ENCODE measurements at regions not wholly inside any gene's neighbourhood (a gene's known extent, or its start where the extent isn't known, plus 50 kb on each side); places are given as distances from the start of the nearest gene placed in this dataset.

GRCh38 chr13:97068151-97068550 lies 73.9 kb upstream of the OXGR1 start:
- H3K9me3 ChIP-seq = no peaks in the 10 kb centered on the region
- H3K36me3 ChIP-seq = no peaks in the 10 kb centered on the region
- no peak overlapping the region for H3K4me3 ChIP-seq
- peaks cover 0 to 12% (median 0%) of the 10 kb centered on the region in 4 donors for H3K4me1 ChIP-seq
- H3K27me3 ChIP-seq = no peaks in the 10 kb centered on the region
- DNase-seq (ENCODE audit: extremely low spot score) = no peak
- intact Hi-C loops (cut with DNase I) = no loop called here
- TF ChIP-seq CTCF (IDR thresholded peaks at IDR 0.05) = no peak
- no peak for TF ChIP-seq POLR2AphosphoS5 (IDR thresholded peaks at IDR 0.05)
- TF ChIP-seq EP300 (IDR thresholded peaks at IDR 0.05) = no peak
- TF ChIP-seq POLR2A (IDR thresholded peaks at IDR 0.05; ENCODE audit: low read depth) = no peak
- 43% methylated on average over 4 of the region's 4 CpGs for WGBS
- no peak overlapping the region for H3K27ac ChIP-seq (replicated peaks in 1 of 4)

GRCh38 chr13:97069050-97069815 lies 75.0 kb upstream of the OXGR1 start:
- Histone ChIP-seq H3K4me1 (peaks cover 0 to 12% (median 0%) of the 10 kb centered on the region in 4 donors), H3K9me3 (peaks cover 0 to 7% (median 5%) of the 10 kb centered on the region in 4 donors), H3K27me3 (no peaks in the 10 kb centered on the region), H3K4me3 (no peak overlapping the region), H3K36me3 (no peaks in the 10 kb centered on the region), H3K27ac (replicated peaks in 1 of 4) (no peak overlapping the region)
- WGBS = 56% methylated on average over 8 of the region's 8 CpGs
- intact Hi-C loops (cut with DNase I) = no loop called here
- no peak for TF ChIP-seq POLR2A (IDR thresholded peaks at IDR 0.05; ENCODE audit: low read depth)
- no peak for TF ChIP-seq POLR2AphosphoS5 (IDR thresholded peaks at IDR 0.05)
- DNase-seq (ENCODE audit: extremely low spot score) = no peak

DNA sequence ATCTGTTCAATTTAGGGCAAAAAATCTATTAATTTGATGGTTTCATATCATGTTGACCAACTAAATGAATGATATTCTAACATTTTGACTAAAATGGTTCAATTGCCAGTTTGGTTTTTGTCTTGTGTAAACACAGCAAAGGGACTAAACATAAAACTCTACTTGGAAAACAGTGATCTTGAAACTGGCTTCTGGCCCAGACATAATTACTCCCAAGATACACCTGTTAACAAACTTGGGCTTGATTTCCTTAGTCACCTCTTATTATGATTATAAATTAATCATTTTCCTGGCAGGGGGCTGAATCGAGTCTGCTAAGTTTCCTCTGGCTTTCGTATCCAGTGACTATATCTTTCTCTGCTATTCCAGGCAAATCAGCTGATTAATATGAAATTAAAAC lies 78.0 kb upstream of the OXGR1 start:
- no peaks in the 10 kb centered on the region for H3K27me3 ChIP-seq
- peaks cover 0 to 16% (median 7%) of the 10 kb centered on the region in 4 donors for H3K9me3 ChIP-seq
- no peak overlapping the region for H3K4me3 ChIP-seq
- WGBS = 40% methylated on average over 2 of the region's 2 CpGs
- TF ChIP-seq CTCF (IDR thresholded peaks at IDR 0.05) (no peak), POLR2AphosphoS5 (IDR thresholded peaks at IDR 0.05) (no peak), POLR2A (IDR thresholded peaks at IDR 0.05; ENCODE audit: low read depth) (no peak), EP300 (IDR thresholded peaks at IDR 0.05) (no peak)
- peaks cover 0 to 12% (median 0%) of the 10 kb centered on the region in 4 donors for H3K4me1 ChIP-seq
- H3K27ac ChIP-seq (replicated peaks in 1 of 4) = no peak overlapping the region
- no peak for DNase-seq (ENCODE audit: extremely low spot score)
- intact Hi-C loops (cut with DNase I) = no loop called here
- no peaks in the 10 kb centered on the region for H3K36me3 ChIP-seq

DNA sequence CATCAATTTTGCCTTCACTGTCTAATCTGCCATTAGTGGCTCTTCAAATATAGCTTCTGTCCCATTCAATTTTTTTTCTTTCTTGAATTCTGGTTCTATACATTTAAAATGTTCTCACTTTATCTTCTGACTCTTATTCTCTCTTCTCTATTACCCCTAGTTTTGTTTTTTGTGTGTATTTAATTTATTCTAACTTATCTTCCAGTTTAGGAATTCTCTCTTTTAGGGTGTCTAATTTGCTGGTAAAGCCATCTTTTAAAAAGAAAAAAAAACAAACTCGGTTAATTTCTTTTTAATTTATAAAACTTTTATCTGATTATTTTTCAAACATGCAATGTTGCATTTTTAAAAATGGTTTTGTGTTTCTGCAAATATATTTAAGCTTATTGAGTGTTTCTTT lies 80.3 kb upstream of the OXGR1 start:
- TF ChIP-seq POLR2AphosphoS5 (IDR thresholded peaks at IDR 0.05) (no peak), POLR2A (IDR thresholded peaks at IDR 0.05; ENCODE audit: low read depth) (no peak), CTCF (IDR thresholded peaks at IDR 0.05) (no peak), EP300 (IDR thresholded peaks at IDR 0.05) (no peak)
- no peak overlapping the region for H3K27ac ChIP-seq (replicated peaks in 1 of 4)
- H3K9me3 ChIP-seq = peaks cover 0 to 16% (median 7%) of the 10 kb centered on the region in 4 donors
- H3K4me3 ChIP-seq = no peak overlapping the region
- intact Hi-C loops (cut with DNase I) = no loop called here
- H3K36me3 ChIP-seq = no peaks in the 10 kb centered on the region
- DNase-seq (ENCODE audit: extremely low spot score) = no peak
- no peaks in the 10 kb centered on the region for H3K4me1 ChIP-seq
- 76% methylated on average over 1 of the region's 1 CpG for WGBS
- H3K27me3 ChIP-seq = no peaks in the 10 kb centered on the region

DNA sequence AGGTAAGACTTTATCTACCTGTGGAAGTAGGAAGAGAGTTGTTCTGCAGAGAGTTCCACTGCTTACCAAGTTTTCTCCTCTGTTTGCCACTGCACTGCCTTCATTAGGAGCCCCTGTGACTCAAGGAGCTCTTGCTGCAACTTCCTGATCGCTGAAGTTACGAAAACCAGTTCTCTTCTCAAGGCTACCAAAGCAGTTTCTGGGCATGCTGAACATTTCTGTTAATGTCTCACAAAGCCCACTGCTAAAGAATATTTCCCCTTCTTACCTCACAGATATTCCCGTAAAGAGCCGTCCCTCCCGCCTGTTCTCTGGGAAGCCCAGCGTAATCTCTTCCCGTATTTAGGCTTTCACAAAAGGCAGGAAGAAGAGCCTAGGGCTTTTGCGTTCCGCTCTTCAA lies 82.6 kb upstream of the OXGR1 start:
- peak overlapping the region in 1 of 4 donors; percentile 2 for H3K4me3 ChIP-seq
- 73% methylated on average over 9 of the region's 9 CpGs for WGBS
- H3K9me3 ChIP-seq = peaks cover 0 to 16% (median 7%) of the 10 kb centered on the region in 4 donors
- no peaks in the 10 kb centered on the region for H3K4me1 ChIP-seq
- TF ChIP-seq EP300 (IDR thresholded peaks at IDR 0.05) (peak; percentile 31), CTCF (IDR thresholded peaks at IDR 0.05) (no peak), POLR2A (IDR thresholded peaks at IDR 0.05; ENCODE audit: low read depth) (no peak), POLR2AphosphoS5 (IDR thresholded peaks at IDR 0.05) (no peak)
- intact Hi-C loops (cut with DNase I) = no loop called here
- H3K27me3 ChIP-seq = no peaks in the 10 kb centered on the region
- DNase-seq (ENCODE audit: extremely low spot score) = no peak
- no peaks in the 10 kb centered on the region for H3K36me3 ChIP-seq
- no peak overlapping the region for H3K27ac ChIP-seq (replicated peaks in 1 of 4)

Data from esophagus muscularis mucosa (tissue), 4 donors.